HS-27A (cell line): ENCODE measurements at regions not wholly inside any gene's neighbourhood (a gene's known extent, or its start where the extent isn't known, plus 50 kb on each side); places are given as distances from the start of the nearest gene placed in this dataset.
"Not testable (repeated sequence)": the region's sequence is repeated elsewhere in the genome, so short reads cannot be mapped to it uniquely, and the experiment has no call there.

Experiments
- DNase-seq: peaks from one replicate; pipeline ENCODE4 v3.0.0-alpha.2; 2012; ENCODE audit warnings: low read depth, missing footprints

DNA sequence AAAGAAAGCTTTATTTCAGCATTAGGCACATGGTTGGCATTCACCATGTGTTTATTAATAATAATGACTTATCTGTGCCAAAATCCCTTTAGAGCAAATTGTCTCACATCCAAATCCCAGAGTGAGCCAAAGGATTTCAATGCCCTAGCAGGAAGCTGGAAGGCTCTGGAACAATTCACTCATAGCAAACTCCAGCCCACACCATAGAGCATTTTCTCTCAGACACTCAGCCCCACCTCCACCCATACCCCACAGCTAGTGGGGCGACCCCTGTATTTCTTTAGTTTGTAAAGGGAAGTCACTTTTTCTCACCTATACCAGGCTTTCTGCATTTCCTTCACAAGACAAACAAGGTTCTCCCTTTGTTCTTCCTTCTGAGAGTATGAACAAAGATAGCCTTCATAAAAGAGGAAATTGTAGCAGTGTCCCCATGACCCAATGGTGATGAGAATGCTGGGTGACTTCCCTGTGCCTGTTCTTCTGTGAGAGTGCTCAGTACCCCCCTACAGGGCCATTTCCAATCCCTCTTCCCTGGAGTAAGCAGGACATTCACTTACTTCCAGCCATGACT is 100.1 kb upstream of the APCDD1 start:
- DNase-seq: no peak

DNA sequence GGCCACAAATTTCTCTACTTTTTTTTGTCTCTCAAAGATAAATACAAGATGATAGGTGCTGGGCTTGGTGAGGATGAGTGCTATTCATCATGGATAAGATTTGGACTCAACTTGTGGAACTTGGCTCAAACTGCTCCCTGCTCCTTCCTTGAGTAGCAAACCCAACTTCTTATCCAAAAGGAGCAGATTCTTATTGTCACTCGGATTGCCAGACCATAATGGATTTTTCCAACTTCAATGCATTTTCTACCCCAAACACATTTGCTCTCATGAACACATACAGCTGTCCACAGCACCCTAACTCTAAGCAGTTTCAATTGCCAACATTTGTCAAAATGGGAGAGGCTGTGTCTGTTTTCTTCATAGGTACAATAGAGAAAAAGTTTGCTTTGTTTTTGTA is 99.5 kb upstream of the APCDD1 start:
- no peak for DNase-seq

DNA sequence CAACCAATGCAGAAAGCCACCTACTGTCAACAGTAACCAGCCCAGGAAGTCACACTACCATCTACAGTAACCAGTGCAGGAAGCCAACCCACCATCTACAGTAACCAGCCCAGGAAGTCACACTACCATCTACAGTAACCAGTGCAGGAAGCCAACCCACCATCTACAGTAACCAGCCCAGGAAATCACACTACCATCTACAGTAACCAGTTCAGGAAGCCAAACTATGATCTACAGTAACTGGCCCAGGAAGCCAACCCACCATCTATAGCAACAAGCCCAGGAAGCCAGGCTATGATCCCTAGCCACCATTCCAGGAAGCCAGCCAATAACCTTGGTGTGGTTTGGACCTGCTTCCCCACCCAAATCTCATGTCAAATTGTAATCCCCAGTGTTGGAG is 97.4 kb upstream of the APCDD1 start:
- not testable (repeated sequence) for DNase-seq

DNA sequence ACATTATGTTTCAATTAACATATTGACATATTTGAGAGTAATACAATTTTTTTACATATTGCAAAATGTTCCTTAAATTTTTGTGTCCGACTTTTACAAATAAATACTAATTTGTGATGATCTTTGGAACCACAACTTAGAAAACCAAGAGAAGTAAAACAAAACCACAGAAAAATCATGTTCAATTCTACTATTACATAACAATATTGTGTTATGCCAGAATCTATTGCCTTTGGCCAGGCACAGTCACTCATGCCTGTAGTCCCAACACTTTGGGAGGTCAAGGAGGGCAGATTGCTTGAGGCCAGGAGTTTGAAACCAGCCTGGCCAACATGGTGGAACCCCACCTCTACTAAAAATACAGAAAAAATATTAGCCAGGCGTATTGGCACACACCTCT is 92.8 kb upstream of the APCDD1 start:
- DNase-seq: no peak

DNA sequence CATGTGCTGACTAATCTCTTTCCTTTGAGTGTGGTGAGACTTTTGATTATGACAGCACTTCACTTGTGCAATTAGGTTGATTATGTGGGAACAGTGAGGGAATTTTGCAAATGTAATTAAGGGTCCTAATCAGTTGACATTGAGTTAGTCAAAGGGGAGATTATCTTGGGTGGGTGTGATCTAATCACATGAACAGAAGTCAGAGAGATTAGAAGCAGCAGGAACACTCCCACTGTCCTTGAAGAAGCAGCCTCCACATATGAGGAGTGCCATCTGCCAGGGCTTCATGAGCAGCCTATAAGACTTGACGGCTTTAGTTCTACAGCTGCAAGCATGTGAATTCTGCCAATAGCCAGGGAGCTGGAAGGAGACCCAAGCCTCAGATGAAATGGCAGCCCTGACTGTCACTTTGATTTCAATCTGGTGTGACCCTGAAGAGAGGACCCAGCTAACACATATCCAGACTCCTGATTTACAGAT is 89.4 kb upstream of the APCDD1 start:
- no peak for DNase-seq

DNA sequence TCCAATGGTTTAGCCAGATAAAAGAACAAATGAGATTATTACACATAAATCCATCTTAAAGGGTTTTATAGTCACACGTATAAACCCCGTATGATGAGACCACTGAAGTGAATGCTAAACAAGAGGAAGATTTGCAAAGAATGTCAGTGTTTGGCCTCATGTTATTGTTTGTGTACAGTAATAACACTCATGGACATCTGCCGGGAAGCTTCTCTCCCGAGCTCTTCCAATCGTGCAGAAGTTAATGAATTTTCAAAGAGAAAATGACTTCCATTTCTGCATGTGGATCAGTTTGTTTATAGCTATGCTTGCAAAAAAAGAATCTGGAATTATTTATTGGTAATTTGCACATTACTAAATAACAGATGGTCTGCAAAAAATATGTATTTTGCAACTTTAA is 88.5 kb upstream of the APCDD1 start:
- DNase-seq: no peak

DNA sequence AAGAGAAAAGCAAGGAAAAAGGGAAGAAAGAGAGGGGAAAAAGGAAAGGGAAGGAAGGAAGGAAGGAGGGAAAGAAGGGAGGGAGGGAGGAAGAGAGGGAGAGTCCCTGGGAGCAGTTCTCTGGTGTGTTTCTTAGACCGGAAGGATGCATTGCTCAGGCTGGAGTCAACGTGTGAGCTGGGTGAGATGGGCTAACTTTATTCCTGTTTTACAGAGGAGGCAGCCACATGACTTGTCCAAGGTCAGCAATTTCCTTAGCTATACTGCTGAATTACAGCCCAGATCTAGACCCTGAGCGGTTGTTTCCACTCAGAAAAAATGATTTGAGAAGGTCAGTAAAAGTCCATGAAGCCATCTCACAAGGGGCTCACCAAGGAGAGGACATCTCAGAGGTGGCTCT is 86.6 kb upstream of the APCDD1 start:
- DNase-seq: no peak

DNA sequence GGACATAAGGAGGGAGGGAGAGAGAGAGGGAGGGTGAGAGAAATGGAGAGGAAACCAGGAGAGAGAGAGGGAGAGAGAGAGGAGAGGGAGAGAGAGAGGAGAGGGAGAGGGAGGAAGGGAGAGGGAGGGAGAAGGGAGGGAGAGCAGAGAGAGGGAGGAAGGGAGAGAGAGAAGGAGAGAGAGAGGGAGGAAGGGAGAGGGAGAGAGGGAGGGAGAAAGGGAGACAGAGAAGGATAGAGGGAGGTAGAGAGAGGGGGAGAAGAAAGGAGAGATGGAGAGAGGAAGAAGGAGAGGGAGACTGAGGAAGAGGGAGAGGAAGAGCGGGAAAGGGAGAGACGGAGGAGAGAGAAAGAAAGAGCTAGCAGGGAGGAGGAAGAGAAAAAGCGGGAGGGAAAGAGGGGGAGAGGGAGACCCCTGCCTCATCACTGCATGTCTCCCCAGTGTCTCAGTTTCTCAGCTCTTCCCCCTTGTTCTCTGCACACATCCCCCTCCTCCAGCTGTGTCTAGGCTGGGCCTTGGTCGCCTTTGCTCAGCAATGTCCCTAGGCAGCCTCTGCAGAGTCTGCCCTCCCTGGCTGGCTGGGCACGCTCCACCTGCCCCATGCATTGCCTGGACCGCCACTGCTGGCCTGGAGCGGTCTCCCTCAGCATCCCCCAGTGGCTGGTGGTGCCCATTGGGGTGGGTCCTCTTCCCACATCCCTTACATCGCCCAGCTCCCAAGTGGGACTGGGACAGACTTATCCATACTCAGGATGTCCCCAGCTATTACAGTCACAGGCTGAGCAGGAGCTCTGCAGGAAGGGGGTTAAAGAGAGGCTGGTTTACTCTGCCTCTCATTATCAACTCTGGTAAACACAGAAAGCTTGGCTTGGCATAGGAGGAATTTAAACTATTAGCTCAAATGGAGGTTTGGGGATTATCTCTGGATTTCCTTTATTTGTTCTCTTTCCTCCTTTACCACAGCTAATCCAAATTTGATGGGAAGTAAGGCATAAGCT is 85.7 kb upstream of the APCDD1 start:
- no peak for DNase-seq

DNA sequence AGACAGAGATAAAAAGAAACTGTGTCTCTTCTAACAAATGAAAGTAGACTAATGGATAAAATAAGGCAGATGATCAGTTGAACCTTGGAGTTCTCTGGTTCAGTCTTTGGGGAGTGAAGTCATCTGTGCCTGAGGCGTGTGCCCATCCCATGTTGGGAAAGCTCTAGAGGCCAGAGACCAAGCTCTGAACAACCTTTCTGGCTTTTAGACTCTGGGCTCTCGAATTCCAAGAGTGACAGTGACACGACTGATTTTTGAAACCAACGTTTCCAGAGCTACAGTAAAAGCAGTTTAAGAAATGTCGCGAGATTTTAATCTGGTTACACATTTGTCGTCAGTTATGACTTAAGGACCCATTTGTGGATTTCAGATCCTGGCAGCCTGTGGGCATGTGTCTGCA is 83.7 kb upstream of the APCDD1 start:
- DNase-seq: no peak

DNA sequence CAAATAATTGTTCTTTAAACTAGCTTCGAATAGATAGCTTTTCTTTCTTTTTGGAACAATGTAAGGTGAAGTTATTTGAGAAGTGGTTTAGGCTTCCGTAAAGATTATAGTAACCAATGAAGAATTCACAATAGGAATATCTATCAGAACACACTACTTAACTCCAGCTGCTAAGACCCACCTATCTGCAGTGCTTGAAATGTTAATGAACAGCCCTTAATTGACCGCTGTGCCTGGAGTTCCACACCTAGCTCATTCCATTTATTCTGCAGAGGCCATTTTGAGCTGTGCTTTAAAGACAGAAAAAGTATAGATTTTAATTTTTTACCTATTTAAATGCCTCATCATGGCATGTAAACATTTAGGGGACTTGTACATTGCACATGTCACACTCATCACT is 83.3 kb upstream of the APCDD1 start:
- DNase-seq: no peak

DNA sequence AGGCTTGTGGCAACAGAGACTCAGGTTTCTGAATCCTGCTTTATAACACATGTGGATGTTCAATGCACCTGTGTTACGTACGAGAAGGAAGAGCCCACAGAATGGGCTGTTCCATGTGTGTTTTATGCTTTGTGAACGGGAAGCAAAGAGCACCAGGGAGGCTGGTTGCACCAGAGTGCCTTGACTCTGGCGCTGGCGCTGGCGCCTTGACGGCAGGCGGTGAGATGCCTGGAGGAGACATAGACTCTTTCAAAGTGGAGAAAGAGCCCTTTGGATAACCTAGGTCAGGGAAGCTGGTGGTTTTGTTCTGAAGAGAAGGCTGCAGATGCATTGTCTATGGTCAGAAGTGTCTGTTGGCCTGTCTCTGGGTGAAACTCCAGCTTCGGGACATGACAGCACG is 80.2 kb upstream of the APCDD1 start:
- no peak for DNase-seq

DNA sequence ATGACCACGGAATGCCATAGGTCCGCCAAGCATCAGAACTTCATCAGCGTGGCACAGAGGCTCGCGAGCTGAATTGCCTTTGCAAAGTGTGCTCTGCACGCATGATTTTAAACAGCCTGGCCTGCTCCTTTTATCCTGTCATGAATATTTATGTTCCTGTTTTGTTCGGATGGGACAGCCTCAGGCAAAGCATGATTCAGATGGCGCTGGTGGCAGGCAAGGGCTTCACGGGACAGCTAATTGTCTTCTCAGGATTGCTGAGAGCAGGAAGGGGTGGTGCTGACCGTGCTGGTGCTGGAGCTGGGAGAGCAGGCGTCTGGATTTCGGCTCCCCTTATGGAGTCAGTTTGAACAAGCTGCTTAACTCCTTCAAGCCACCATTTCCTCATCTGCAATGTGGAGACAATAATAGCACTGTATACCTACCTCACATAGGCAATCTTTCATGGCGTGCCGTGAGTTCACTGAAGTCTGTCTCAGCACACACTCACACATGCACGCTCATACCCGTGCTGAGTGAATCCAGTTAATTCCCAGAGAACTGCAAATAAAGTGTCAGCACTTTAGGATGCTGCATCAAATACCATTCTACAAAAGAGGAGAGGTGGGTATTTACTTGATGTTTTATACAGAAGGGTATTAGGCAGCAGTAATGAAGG is 79.7 kb upstream of the APCDD1 start:
- no peak for DNase-seq

DNA sequence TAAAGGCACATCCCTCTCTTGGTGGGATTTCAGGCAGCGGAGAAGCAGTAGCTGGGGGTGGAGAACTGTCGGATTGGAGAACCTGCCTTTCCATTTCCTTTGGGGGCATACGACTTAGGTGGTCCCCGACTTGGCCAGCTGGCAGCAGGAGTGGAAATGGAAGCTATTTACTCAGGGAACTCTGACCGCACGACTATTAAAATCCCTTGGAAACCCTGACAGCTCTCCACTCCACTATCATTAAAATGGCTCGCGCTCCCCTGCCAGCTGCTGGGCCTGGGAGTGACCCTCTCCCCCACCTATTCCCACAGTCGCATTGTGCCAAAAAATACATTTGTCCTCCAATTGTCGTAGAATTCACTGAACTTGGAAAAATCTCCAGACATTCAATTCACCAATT is 77.7 kb upstream of the APCDD1 start:
- no peak for DNase-seq

DNA sequence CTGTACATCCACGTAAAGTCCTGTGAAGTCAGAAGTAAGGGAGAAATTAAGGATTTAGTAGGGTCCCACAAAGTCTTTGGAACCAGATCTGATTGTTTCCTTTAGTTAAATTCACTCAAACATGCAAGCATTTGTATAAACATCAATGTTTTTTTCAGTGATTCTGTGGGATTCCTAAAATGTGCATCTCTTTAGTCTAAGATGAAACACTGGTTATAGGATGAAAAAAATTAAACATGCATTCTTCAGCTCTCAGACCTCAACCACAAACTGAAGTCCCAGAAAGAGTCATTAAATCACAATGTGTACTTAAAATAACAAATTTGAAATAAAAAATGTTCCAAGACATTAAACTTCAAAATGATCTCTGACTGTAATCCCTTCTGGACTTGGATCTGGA is 76.5 kb upstream of the APCDD1 start:
- DNase-seq: peak; percentile 29

DNA sequence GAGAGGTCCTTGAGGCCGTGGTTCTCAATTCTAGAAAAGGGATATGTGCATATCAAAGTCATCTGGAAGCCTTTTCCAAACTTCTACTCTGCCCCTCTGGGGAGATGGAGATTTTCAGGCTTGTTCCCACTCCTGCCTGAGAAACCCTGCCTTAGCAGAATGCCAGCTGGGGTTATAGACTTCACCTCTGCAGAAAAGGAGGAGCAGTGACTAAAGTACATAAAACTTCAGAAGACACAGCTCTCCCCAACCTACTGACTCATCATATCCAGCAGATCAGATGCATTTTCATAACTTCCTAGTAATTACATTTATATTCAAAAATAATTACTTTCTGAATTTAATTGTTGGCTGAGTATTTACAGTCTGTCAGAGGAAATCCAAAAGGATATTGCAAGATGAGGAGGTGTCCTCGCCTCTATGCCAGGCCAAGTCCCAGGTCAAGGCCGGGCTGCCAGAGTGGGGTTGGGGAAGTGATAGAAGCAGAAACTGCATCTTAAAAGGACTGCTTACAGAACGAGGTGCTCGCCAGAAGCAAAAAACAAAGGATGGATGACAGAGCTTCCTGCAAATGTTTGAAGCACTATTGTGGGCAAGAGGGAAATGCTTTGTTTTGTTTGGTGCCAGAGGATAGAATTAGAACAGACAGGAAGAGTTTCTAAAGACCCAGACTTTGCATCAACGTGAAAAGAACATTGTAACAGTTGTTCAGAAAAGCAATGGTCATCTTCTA is 75.6 kb upstream of the APCDD1 start:
- DNase-seq: peak; percentile 17

DNA sequence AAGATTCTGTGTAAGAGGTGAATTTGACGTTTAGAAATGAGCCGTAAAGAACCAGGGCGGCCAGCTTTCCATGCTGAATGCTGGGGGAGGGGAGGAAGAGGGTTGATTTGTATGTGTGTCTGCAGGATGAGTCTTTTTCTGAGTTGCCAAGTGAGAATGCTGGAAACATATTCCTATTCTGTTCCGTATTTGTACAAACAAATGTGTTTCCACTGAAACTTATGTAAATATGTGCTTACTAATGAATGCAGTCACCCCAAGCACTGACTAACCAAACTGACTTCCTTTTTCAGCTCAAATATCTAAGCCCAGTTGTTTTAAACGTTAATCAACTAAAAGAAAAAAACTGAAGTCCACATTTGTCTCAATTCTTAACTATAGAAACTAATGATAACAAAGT is 74.9 kb upstream of the APCDD1 start:
- no peak for DNase-seq

DNA sequence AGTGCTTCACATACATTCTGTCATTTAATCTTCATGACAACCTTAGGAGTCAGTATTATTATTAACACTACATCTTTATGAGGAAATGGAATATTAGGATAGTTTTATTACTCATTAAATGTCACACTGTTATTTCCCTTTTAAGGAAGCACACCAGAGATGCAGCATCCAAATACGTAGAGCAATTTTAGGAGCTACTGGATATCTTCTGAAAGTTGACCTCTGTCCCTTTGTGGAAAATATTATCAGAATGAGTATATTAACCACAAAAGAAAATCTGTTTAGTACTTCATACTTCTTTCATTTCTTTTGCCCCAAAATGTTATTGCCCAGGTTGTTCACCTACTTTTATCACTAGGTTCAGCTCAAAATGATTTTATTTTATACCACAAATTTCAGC is 72.9 kb upstream of the APCDD1 start:
- peak; percentile 8 for DNase-seq

DNA sequence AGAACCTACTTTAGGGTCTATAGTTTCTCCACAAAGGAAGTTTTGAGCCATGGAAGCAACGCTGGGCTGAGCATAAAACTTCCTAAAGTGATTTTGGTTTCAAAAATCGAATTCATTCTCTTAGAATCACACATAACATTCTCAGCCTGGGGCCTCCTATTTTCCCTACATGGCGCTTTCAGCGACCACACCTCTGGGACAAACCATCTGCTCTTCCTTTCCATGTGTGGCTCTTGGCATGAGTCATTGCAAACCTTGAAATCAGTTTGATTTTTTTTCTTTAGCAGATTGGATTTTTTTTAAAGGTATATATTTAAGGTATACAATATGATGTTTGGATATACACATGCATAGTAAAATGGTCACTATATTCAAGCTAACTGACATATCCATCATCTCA is 72.5 kb upstream of the APCDD1 start:
- peak; percentile 20 for DNase-seq

DNA sequence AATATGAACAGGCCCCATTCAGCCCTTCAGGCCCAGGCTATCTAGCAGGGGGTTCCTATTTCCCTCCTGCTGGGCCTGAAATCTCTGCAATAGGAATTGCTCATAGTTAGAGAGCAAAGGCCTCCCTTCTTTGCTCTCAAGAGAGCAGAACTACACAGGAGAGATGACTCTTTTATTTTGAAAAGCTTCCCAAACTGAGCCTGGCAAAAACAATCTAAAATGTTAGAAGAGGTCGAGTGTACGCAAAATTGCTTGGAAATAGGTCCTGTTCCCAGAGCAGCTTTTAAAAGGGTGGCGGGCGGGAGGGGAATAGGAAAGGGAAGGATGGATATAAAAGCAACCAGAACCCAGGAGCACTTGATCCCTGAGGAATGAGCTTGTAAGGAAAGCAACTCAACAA is 68.4 kb upstream of the APCDD1 start:
- DNase-seq: no peak

DNA sequence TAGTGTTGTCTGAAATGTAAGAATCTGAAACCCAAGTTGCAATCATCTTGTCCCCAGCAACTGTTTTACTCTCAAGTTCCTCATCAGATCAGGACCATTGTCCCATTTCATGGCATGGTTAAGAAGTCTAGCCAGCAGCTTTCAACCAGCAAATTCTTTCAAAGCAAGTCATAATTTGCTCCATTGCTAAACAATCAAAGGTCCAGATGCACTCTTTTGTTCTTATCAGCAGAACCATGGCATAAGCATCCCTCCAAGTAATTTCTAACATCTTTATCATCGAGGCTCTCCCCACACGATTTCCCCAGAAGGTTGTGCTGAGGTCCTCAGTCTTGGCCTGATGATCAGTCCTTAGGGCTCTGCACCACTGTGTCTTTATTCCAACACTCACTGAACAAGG is 67.5 kb upstream of the APCDD1 start:
- DNase-seq: no peak

DNA sequence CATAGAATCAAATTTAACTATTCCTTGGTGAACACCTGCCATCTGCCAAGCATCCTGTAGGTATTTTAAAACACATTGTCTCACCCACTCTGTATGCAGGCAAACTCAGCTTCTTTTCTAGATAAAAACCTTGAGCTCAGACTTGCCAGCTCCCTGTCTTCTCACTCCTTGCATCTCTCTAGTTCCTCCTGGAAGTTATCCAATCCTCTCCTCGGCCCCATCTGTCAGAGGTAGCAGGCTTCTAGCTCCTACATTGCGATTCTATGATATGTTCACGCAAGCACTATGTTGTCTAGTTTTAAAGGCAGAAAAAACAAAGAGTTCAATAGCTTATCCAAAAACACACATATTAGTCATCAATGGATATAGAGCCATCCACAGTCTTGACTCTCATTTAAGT is 67.0 kb upstream of the APCDD1 start:
- no peak for DNase-seq

DNA sequence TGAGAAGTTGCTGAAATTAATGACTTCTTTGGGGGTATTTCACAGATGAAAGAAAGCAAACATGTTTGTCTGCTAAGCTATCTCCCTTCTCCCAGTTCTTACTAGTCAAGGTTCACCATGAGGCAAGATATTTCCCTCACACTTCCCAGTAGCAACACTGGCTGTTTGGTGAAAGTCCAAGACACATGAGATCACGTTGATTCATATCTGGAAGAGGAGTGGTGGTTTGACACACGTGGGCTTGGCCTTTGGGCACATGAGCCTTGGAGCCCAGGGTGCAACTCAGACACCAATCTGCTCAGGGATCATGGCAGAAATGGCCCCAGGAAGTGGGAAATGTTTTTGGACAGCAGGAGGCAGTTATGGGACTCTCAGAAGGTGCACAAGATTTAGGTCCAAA is 66.1 kb upstream of the APCDD1 start:
- DNase-seq: no peak
